GM18502 (cell line): ENCODE measurements at regions not wholly inside any gene's neighbourhood (a gene's known extent, or its start where the extent isn't known, plus 50 kb on each side); places are given as distances from the start of the nearest gene placed in this dataset.

ENCODE experiments used
- ATAC-seq: cut with Tn5 transposase; IDR thresholded peaks from one replicate; pipeline ENCODE4 v1.9.1; 2021; ENCODE audit warnings: mild to moderate bottlenecking; ENCODE audit not compliant: unreplicated experiment, poor library complexity

DNA sequence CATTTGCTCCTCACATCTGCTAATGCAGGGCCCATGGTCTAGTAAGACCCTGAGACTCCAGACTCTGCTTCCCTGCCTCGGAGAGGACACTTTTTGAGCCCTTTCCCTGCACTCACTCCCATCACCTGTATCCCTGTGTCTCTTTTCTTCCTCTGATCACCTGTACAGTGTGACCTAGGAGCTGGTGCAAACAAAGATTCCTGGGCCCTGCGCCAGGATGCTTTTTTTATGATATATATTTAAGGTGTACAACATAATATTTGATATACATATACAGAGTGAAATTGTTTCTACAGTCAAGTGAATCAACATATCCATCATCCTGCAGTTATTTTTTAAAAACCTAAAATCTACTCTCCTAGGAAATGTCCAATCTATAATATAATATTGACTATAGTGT lies 355.4 kb downstream of the MAFB start:
- no peak for ATAC-seq

- no peak for ATAC-seq
These were observed 357.1 kb downstream of the MAFB start for GRCh38 chr20:40331807-40332560.

- no peak for ATAC-seq
These were observed 357.8 kb downstream of the MAFB start for GRCh38 chr20:40331249-40331648.

GRCh38 chr20:40329321-40329720 lies 359.7 kb downstream of the MAFB start:
- ATAC-seq: no peak

- ATAC-seq: no peak
These were observed 362.3 kb downstream of the MAFB start for GRCh38 chr20:40326784-40327183.

GRCh38 chr20:40325006-40325568 lies 363.9 kb downstream of the MAFB start:
- no peak for ATAC-seq

- no peak for ATAC-seq
These were observed 365.7 kb downstream of the MAFB start for GRCh38 chr20:40323361-40323794.

DNA sequence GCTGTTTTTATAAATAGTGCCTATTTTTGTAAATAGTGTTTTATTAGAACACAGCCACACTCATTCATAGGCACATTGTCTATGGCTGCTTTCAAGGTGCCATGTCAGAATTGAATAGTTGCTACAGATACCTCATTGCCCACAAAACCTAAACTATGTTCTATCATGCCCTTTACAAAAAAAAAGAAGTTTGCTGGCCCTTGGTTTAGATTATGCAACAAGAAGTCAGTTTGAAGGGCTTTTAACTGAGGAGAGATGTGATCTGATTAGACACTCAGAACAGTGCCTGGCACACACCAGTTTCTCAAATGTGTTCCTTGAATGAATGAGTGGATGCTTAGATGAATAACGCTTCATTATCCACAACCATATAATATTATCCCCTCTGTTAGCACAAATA lies 366.1 kb downstream of the MAFB start:
- no peak for ATAC-seq

- ATAC-seq: no peak
These were observed 368.5 kb downstream of the MAFB start for GRCh38 chr20:40320517-40321011.

GRCh38 chr20:40319741-40320516 lies 369.1 kb downstream of the MAFB start:
- ATAC-seq: no peak

GRCh38 chr20:40319056-40319455 lies 370.0 kb downstream of the MAFB start:
- ATAC-seq: no peak

DNA sequence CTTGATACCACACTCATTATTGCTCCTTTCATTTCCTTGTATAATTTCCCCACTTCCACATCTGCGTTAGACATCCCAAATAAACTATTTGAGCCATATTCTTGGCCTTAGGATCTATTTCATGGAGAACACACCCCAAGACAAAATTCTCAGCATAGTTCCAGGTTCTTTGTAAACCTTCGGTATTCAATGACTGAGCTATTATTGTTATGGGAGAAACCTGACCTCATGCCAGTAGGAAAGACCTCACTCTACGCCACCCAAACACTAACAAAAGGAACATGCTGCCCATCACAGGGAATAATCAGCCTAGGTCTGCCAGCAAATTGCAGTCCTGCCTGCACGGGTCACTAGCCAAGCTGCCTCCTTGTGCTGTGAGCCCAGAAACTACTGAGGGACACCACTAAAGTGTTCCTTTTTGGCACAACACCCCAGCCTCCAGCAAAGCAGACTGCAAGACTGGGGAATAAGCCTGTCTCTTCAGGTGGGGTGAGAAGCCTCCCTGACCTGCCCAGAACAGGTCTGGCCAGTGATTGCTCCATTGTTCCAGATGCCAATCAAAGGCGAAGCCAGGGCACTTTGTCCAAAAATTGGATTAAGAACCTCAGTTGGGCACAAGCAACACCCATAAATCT lies 371.8 kb downstream of the MAFB start:
- ATAC-seq: no peak

DNA sequence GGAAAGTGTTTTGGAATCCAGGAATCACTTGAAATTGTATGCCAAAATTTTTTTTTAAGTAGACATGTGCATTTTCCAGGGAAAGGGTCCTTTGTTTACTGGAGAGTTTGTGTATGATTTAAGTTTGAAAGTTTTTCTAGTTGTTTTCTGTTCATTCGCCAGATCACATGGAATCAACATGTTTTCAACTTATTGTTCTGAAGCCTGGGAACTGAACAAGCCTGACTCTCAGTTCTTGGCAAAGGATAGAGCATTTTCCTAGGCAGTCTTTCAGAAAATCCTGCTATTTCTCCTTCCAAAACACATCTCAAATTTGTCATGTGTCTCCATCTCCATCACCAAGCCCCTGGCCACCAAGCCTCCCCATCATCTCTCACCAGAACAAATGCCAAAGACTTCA lies 374.8 kb downstream of the MAFB start:
- no peak for ATAC-seq

DNA sequence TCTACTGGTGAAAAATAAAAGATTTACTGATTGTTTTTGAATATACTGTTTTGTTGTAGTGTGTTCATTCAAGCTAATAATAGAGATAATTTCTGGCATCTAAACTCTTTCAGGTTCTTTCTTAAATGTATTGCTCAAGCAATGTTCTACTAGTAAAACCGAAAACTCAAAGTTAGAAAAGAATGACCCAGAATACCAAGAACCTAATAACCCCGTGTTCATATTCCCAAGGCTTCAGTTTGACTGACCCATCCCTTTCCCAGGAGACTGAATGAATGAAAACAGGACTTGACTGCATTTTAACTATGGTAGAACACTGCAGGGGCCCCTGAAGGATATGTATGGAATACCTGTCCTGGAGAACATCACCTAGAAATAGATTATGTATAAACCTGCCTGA lies 375.3 kb downstream of the MAFB start:
- ATAC-seq: no peak

- ATAC-seq: no peak
These were observed 379.3 kb downstream of the MAFB start for GRCh38 chr20:40309731-40310130.

DNA sequence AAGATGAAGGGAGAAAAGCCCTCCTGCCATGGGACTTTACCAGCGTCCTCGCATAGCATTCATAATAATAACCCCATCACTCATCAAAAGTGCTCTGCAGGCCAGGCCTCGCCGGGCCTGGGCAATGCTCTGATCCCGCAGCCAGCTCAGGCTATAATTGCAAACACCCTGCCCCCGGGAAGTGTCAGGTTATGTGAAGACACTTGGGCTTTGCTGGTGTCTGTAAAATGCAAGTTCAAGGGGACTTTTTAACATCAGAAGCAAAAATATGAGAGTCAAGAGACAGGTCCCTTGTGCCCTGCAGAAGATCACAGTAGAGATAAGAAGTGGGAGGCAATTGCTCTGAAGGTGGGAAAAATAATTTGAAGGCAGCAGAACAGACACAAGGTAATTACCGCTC lies 381.0 kb downstream of the MAFB start:
- no peak for ATAC-seq

- no peak for ATAC-seq
These were observed 381.8 kb downstream of the MAFB start for GRCh38 chr20:40307268-40307667.

- no peak for ATAC-seq
These were observed 383.7 kb downstream of the MAFB start for GRCh38 chr20:40305303-40305702.

- ATAC-seq: no peak
These were observed 384.9 kb downstream of the MAFB start for GRCh38 chr20:40304119-40304613.

DNA sequence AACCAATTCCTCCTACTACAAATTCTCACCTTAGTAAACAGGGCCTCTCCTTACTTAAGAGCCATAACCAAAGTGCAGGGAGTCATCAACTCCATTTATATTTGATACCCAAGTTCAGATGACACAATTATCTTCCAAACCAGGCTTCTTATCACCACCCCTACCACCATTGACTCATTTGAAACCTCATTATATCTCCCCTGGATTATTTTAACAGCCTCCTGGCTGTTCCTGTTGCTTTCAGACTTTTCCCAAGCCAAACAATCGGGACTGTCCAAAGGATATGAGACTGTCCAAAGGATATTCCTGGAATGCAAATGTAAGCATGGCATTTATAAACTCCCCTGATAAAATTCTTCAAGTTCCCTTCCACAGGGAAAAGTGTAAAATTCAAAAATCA lies 394.3 kb downstream of the MAFB start:
- no peak for ATAC-seq

DNA sequence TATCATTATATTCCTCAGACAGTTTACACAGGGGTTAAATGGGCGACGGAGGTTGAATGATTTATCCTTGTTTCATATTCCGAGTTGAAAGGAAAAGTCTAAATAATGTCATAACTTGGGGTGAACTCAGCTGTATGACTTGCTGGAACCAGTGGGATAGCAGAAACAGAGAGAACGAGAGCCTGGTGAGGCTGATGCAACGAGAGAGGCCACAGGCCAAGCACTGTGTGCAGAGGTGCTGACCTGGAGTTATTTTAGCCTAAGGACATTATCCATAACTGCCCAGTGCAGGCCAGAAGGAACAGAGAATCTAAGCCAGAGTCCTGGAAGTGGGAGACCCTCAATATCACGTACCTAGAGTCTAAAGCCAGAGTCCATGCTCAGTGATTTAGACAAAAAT lies 394.9 kb downstream of the MAFB start:
- no peak for ATAC-seq
